ENCODE measurements at regions not wholly inside any gene's neighbourhood (a gene's known extent, or its start where the extent isn't known, plus 50 kb on each side); places are given as distances from the start of the nearest gene placed in this dataset.

DNA sequence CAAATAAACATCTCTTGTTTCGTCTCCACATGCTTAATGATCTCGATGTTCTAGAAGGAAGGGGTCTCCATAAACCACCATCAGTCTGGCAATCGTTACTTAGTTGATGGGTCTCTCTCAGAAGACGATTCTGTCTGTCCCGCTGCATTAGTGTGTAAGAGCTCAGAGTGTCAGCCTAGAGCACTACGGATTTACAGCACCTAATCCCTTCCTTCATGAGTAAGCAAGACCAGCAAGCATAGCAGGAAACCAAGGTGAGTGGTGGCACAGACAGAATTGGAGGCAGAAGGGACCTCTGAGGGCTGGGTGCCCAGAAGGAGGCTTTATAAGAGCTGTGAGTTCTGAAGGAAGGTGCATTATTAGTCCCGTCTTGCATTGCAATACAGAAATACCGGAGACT lies 440.1 kb downstream of the RBFOX1 start:
- TF ChIP-seq CTCF (conservative IDR thresholded peaks at IDR 0.05) (no peak), ZFX (IDR thresholded peaks at IDR 0.05) (no peak)

Measured in C4-2B (cell line).